Suprapubic skin (tissue), 4 donors: ENCODE measurements at regions not wholly inside any gene's neighbourhood (a gene's known extent, or its start where the extent isn't known, plus 50 kb on each side); places are given as distances from the start of the nearest gene placed in this dataset.

Experiments used
- POLR2A ChIP-seq, 2 donors: fragments of 450-650 bp; IDR thresholded peaks; one replicate each; pipeline ENCODE4 v1.6.1; 2017; ENCODE audit warnings: antibody characterized with exemption in 2 of 2, mild to moderate bottlenecking in 2 of 2, moderate library complexity in 2 of 2
- POLR2AphosphoS5 ChIP-seq, 3 donors: sonication (generic); formaldehyde crosslinking; IDR thresholded peaks; one replicate each; pipeline ENCODE4 v1.6.1; 2017; ENCODE audit warnings: antibody characterized with exemption in 3 of 3
- TF ChIP-seq, protein P1 (sequence below), 2 donors: fragments of 200-600 bp in 1 of 2; fragments of 450-650 bp in 1 of 2; sonication (generic) in 1 of 2; IDR thresholded peaks; one replicate each; pipeline ENCODE4 v1.5.1; 2016 to 2019; ENCODE audit warnings: antibody characterized with exemption in 2 of 2, mild to moderate bottlenecking in 1 of 2, moderate library complexity in 1 of 2

DNA sequence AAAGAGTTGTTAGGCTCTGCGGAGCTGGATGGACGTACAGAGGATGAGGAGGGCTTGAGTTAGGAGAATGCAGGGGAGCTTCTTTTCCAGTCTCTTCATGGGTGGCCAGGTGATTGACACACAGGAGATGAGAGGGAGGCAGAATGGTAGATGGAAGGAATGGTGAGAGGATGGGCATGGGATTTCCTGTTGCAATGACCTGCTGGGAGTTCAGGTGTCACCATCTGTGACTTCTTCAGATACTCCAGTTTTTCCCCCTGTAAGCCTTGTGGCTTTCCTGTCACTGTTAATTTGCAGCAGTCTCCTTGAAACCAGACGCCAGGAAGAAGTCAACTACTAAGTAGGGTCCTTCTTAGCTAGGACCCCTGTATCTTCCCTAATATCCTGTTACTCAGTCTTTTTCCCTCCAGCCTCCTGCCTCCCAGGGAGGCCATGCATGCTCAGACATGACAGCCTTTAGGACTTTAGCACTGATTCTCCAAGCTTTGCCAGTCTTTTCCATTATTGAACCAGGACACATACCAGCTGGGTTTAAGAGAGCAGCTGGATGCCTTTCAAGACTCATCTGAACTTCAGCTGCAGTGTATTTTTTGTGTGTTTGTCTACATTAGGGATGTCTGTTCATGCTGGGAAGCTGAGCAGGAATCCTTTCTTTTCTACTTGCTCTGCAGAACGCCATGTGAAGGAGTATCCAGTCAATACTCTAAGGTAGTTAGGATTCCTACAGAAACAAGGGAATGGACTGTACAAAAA is 67.2 kb upstream of the CD180 start:
- TF ChIP-seq, protein P1, sequence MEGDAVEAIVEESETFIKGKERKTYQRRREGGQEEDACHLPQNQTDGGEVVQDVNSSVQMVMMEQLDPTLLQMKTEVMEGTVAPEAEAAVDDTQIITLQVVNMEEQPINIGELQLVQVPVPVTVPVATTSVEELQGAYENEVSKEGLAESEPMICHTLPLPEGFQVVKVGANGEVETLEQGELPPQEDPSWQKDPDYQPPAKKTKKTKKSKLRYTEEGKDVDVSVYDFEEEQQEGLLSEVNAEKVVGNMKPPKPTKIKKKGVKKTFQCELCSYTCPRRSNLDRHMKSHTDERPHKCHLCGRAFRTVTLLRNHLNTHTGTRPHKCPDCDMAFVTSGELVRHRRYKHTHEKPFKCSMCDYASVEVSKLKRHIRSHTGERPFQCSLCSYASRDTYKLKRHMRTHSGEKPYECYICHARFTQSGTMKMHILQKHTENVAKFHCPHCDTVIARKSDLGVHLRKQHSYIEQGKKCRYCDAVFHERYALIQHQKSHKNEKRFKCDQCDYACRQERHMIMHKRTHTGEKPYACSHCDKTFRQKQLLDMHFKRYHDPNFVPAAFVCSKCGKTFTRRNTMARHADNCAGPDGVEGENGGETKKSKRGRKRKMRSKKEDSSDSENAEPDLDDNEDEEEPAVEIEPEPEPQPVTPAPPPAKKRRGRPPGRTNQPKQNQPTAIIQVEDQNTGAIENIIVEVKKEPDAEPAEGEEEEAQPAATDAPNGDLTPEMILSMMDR (IDR thresholded peaks at IDR 0.05): no peak
- no peak for TF ChIP-seq POLR2A (IDR thresholded peaks at IDR 0.05)
- TF ChIP-seq POLR2AphosphoS5 (IDR thresholded peaks at IDR 0.05): no peak
